IMR-90 (cell line): ENCODE measurements at regions not wholly inside any gene's neighbourhood (a gene's known extent, or its start where the extent isn't known, plus 50 kb on each side); places are given as distances from the start of the nearest gene placed in this dataset.

Experiments
- ATAC-seq: fragments of 200-7000 bp; cut with Tn5 transposase; 2 replicates; pipeline ENCODE4 v1.9.1; 2020; ENCODE audit warnings: low read depth, mild to moderate bottlenecking, moderate library complexity
- BruUV-seq: library from RNA; stranded (reverse); fragments of 400-500 nt; replicated peaks from 2 replicates; lab custom pipeline; 2021; lab: Mats Ljungman, UMichigan
- CTCF ChIA-PET: fragments of 300-600 bp; formaldehyde crosslinking; extraction: SDS; loops from one replicate; lab custom pipeline; 2021; ENCODE audit warnings: antibody characterized with exemption; lab: Yijun Ruan, JAX
- POLR2A ChIA-PET: fragments of 300-600 bp; sonication (Branson Sonifier 250); formaldehyde crosslinking; loops from one replicate; lab custom pipeline; 2022; ENCODE audit warnings: antibody characterized with exemption; ENCODE audit not compliant: unreplicated experiment; lab: Charles Lee
- DNase-seq: peaks from one replicate; pipeline ENCODE4 v3.0.0; 2013
- H2AFZ ChIP-seq: replicated peaks from 2 replicates; pipeline ENCODE3; 2013; ENCODE audit warnings: low read length, mild to moderate bottlenecking; ENCODE audit not compliant: poor library complexity
- H2AK5ac ChIP-seq: 2 replicates; pipeline ENCODE4 v1.6.1; 2013; ENCODE audit warnings: low read depth, low read length, inconsistent platforms
- H2AK9ac ChIP-seq: replicated peaks from 2 replicates; pipeline ENCODE3; 2013; ENCODE audit warnings: mild to moderate bottlenecking, low read depth, low read length, moderate library complexity; ENCODE audit not compliant: poor library complexity
- H2BK120ac ChIP-seq: 2 replicates; pipeline ENCODE4 v1.6.1; 2013; ENCODE audit warnings: low read depth, low read length, inconsistent platforms
- H2BK15ac ChIP-seq: 3 replicates; pipeline ENCODE4 v1.6.1; 2013; ENCODE audit warnings: low read depth, low read length, inconsistent platforms
- H2BK20ac ChIP-seq: 2 replicates; pipeline ENCODE4 v1.6.1; 2013; ENCODE audit warnings: low read depth, mild to moderate bottlenecking, inconsistent platforms, low read length, moderate library complexity
- H2BK5ac ChIP-seq: 2 replicates; pipeline ENCODE4 v1.6.1; 2013; ENCODE audit warnings: mild to moderate bottlenecking, low read depth, low read length, inconsistent platforms; ENCODE audit not compliant: poor library complexity, severe bottlenecking
- H3K14ac ChIP-seq: replicated peaks from 2 replicates; pipeline ENCODE4 v1.6.1; 2013; ENCODE audit warnings: low read depth, low read length, inconsistent platforms
- H3K18ac ChIP-seq: 2 replicates; pipeline ENCODE4 v1.6.1; 2013; ENCODE audit warnings: low read depth, low read length, control low read depth
- H3K23ac ChIP-seq: 2 replicates; pipeline ENCODE4 v1.6.1; 2013; ENCODE audit warnings: low read depth, low read length, inconsistent platforms
- H3K27ac ChIP-seq: 2 replicates; pipeline ENCODE4 v1.5.1; 2013; ENCODE audit warnings: mild to moderate bottlenecking, control low read depth, low read length; ENCODE audit not compliant: insufficient read depth
- H3K27me3 ChIP-seq: 2 replicates; pipeline ENCODE4 v1.6.1; 2013; ENCODE audit warnings: low read length; ENCODE audit not compliant: control insufficient read depth, insufficient read depth
- H3K36me3 ChIP-seq: 2 replicates; pipeline ENCODE4 v1.6.1; 2013; ENCODE audit warnings: low read length, mixed read lengths; ENCODE audit not compliant: control insufficient read depth, insufficient read depth
- H3K4ac ChIP-seq: 2 replicates; pipeline ENCODE4 v1.6.1; 2013; ENCODE audit warnings: low read depth, low read length, inconsistent platforms
- H3K4me1 ChIP-seq: 2 replicates; pipeline ENCODE4 v1.6.1; 2013; ENCODE audit warnings: low read length, mixed read lengths; ENCODE audit not compliant: control insufficient read depth, insufficient read depth
- H3K4me2 ChIP-seq: 2 replicates; pipeline ENCODE4 v1.6.1; 2013; ENCODE audit warnings: low read depth, mild to moderate bottlenecking, control low read depth, low read length, moderate library complexity
- H3K4me3 ChIP-seq: 2 replicates; pipeline ENCODE4 v1.5.1; 2013; ENCODE audit warnings: low read depth, mild to moderate bottlenecking, control low read depth, low read length, moderate library complexity; ENCODE audit not compliant: insufficient read depth
- H3K56ac ChIP-seq: 2 replicates; pipeline ENCODE4 v1.6.1; 2013; ENCODE audit warnings: low read length, inconsistent platforms; ENCODE audit not compliant: insufficient read depth; ENCODE audit errors: extremely low read depth
- H3K79me1 ChIP-seq, 2 experiments: 2 replicates each; pipeline ENCODE4 v1.6.1; 2013; ENCODE audit warnings: low read length in 2 of 2, inconsistent platforms in 1 of 2, low read depth in 1 of 2
- H3K9ac ChIP-seq: 2 replicates; pipeline ENCODE4 v1.6.1; 2013; ENCODE audit warnings: low read depth, low read length, control low read depth
- H3K9me1 ChIP-seq: 2 replicates; pipeline ENCODE4 v1.6.1; 2013; ENCODE audit warnings: low read length, inconsistent platforms; ENCODE audit not compliant: insufficient read depth
- H3K9me3 ChIP-seq: 2 replicates; pipeline ENCODE4 v1.6.1; 2013; ENCODE audit warnings: low read length; ENCODE audit not compliant: control insufficient read depth, insufficient read depth
- H4K20me1 ChIP-seq: 2 replicates; pipeline ENCODE4 v1.6.1; 2013; ENCODE audit warnings: low read length, inconsistent platforms; ENCODE audit not compliant: insufficient read depth
- H4K5ac ChIP-seq: 2 replicates; pipeline ENCODE4 v1.6.1; 2013; ENCODE audit warnings: mild to moderate bottlenecking, low read depth, low read length, control low read depth
- H4K8ac ChIP-seq, 2 experiments: 2 replicates each; pipeline ENCODE4 v1.6.1; 2013; ENCODE audit warnings: low read depth in 2 of 2, low read length in 2 of 2, control low read depth in 1 of 2, inconsistent platforms in 1 of 2
- H4K91ac ChIP-seq: 2 replicates; pipeline ENCODE4 v1.6.1; 2013; ENCODE audit warnings: low read depth, low read length, inconsistent platforms; ENCODE audit not compliant: insufficient read depth
- BHLHE40 ChIP-seq: fragments of 150-350 bp; IDR thresholded peaks from 2 replicates; pipeline ENCODE4 v1.6.1; 2016; ENCODE audit warnings: mild to moderate bottlenecking, low read depth, low read length
- CEBPB ChIP-seq: IDR thresholded peaks from 2 replicates; pipeline ENCODE4 v1.6.1; 2012; ENCODE audit warnings: low read depth, low read length, improper control_type of control experiment
- CHD1 ChIP-seq: IDR thresholded peaks from 2 replicates; pipeline ENCODE4 v1.6.1; 2012; ENCODE audit warnings: low read depth, low read length, improper control_type of control experiment
- FOS ChIP-seq: fragments of 150-350 bp; IDR thresholded peaks from 2 replicates; pipeline ENCODE4 v1.6.1; 2016; ENCODE audit warnings: low read depth, low read length
- MAFK ChIP-seq: IDR thresholded peaks from 2 replicates; pipeline ENCODE4 v1.6.1; 2012; ENCODE audit warnings: low read depth, low read length, improper control_type of control experiment
- MAZ ChIP-seq: IDR thresholded peaks from 2 replicates; pipeline ENCODE4 v1.6.1; 2012; ENCODE audit warnings: low read depth, mild to moderate bottlenecking, low read length, improper control_type of control experiment, moderate library complexity, borderline replicate concordance
- MXI1 ChIP-seq: IDR thresholded peaks from 2 replicates; pipeline ENCODE4 v1.6.1; 2012; ENCODE audit warnings: low read depth, mild to moderate bottlenecking, low read length, moderate library complexity, borderline replicate concordance
- NFE2L2 ChIP-seq: fragments of 150-350 bp; IDR thresholded peaks from 2 replicates; pipeline ENCODE4 v1.6.1; 2016; ENCODE audit warnings: low read depth, mild to moderate bottlenecking, low read length
- POLR2A ChIP-seq: IDR thresholded peaks from 2 replicates; pipeline ENCODE4 v1.6.1; 2012; ENCODE audit warnings: mild to moderate bottlenecking, low read depth, low read length
- RAD21 ChIP-seq: IDR thresholded peaks from 2 replicates; pipeline ENCODE4 v1.6.1; 2012; ENCODE audit warnings: low read length, improper control_type of control experiment
- RCOR1 ChIP-seq: IDR thresholded peaks from 2 replicates; pipeline ENCODE4 v1.6.1; 2012; ENCODE audit warnings: mild to moderate bottlenecking, low read length, improper control_type of control experiment; ENCODE audit not compliant: insufficient replicate concordance
- RFX5 ChIP-seq: IDR thresholded peaks from 2 replicates; pipeline ENCODE4 v1.8.0; 2012; ENCODE audit warnings: low read depth, mild to moderate bottlenecking, low read length, moderate library complexity
- SMC3 ChIP-seq: fragments of 150-350 bp; IDR thresholded peaks from 2 replicates; pipeline ENCODE4 v1.6.1; 2016; ENCODE audit warnings: low read depth, mild to moderate bottlenecking, antibody characterized with exemption, low read length, moderate library complexity
- WGBS, 2 experiments: methylation state at CpG; one replicate each; pipeline versions ENCODE4 v1.1.5 to v1.1.7; 2013; ENCODE audit warnings: missing lambda C conversion rate in 2 of 2; ENCODE audit not compliant: insufficient read length in 1 of 2; ENCODE audit errors: extremely low coverage in 2 of 2; 5-methylcytosine and 5-hydroxymethylcytosine counted together
- dilution Hi-C: fragments of 300-500 bp; cut with HindIII; formaldehyde crosslinking; loops from one replicate; pipeline ENCODE4 v1.14.3; 2018; ENCODE audit warnings: low sequenced_read_pairs; ENCODE audit not compliant: unreplicated experiment
- in situ Hi-C: fragments of 300-500 bp; cut with MboI; formaldehyde crosslinking; loops from 3 replicates; pipeline ENCODE4 v1.14.3; 2019; ENCODE audit warnings: low sequenced_read_pairs, inconsistent platforms, mixed read lengths
- intact Hi-C: fragments of 100-400 bp; cut with micrococcal nuclease; formaldehyde crosslinking; loops from 2 replicates; pipeline ENCODE4 v1.10.0; 2022
- TF ChIP-seq, protein P1 (sequence below): fragments of 150-350 bp; IDR thresholded peaks from 2 replicates; pipeline ENCODE4 v1.6.1; 2017; ENCODE audit warnings: mild to moderate bottlenecking, antibody characterized with exemption, low read length, low read depth
- TF ChIP-seq, protein P2 (sequence below): conservative IDR thresholded peaks from 2 replicates; pipeline ENCODE4 v1.5.1; 2012; ENCODE audit warnings: mild to moderate bottlenecking, low read depth, low read length, improper control_type of control experiment
- TF ChIP-seq, protein P3 (sequence below): fragments of 150-350 bp; IDR thresholded peaks from 2 replicates; pipeline ENCODE4 v1.6.1; 2016; ENCODE audit warnings: low read depth, mild to moderate bottlenecking, low read length, moderate library complexity, borderline replicate concordance

GRCh38 chr12:111248236-111249017 lies 120.5 kb downstream of the PHETA1 start:
- Histone ChIP-seq H4K91ac (no peak overlapping the region), H3K4me1 (no peaks in the 10 kb centered on the region), H3K14ac (no peak overlapping the region), H4K20me1 (no peaks in the 10 kb centered on the region; the same call in 1 of the 2 replicates), H2BK120ac (no peak overlapping the region), H3K27ac (no peak overlapping the region), H3K27me3 (peaks cover 5% of the 10 kb centered on the region), H3K79me1 (no peaks in the 10 kb centered on the region), H3K56ac (no peak overlapping the region), H2BK15ac (no peak overlapping the region), H2AFZ (peak overlapping the region; percentile 47), H2BK5ac (no peak overlapping the region), H3K4ac (no peak overlapping the region), H3K4me3 (no peak overlapping the region), H2AK9ac (no peak overlapping the region), H4K5ac (no peak overlapping the region), H3K9ac (no peak overlapping the region), H3K9me1 (no peaks in the 10 kb centered on the region), H3K9me3 (no peaks in the 10 kb centered on the region), H2AK5ac (no peak overlapping the region), H3K36me3 (no peaks in the 10 kb centered on the region), H4K8ac (no peak overlapping the region), H3K4me2 (no peak overlapping the region), H2BK20ac (no peak overlapping the region), H3K23ac (no peak overlapping the region), H3K18ac (no peak overlapping the region)
- CTCF ChIA-PET = no interaction called here
- POLR2A ChIA-PET = no interaction called here
- dilution Hi-C loops = no loop called here
- TF ChIP-seq MAZ (no peak), RCOR1 (no peak), POLR2A (no peak), RFX5 (no peak), CEBPB (no peak), MXI1 (no peak), SMC3 (no peak), MAFK (no peak), BHLHE40 (no peak), RAD21 (no peak), NFE2L2 (no peak), CHD1 (no peak), FOS (no peak)
- TF ChIP-seq, protein P1, sequence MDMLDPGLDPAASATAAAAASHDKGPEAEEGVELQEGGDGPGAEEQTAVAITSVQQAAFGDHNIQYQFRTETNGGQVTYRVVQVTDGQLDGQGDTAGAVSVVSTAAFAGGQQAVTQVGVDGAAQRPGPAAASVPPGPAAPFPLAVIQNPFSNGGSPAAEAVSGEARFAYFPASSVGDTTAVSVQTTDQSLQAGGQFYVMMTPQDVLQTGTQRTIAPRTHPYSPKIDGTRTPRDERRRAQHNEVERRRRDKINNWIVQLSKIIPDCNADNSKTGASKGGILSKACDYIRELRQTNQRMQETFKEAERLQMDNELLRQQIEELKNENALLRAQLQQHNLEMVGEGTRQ = no peak
- TF ChIP-seq, protein P2, sequence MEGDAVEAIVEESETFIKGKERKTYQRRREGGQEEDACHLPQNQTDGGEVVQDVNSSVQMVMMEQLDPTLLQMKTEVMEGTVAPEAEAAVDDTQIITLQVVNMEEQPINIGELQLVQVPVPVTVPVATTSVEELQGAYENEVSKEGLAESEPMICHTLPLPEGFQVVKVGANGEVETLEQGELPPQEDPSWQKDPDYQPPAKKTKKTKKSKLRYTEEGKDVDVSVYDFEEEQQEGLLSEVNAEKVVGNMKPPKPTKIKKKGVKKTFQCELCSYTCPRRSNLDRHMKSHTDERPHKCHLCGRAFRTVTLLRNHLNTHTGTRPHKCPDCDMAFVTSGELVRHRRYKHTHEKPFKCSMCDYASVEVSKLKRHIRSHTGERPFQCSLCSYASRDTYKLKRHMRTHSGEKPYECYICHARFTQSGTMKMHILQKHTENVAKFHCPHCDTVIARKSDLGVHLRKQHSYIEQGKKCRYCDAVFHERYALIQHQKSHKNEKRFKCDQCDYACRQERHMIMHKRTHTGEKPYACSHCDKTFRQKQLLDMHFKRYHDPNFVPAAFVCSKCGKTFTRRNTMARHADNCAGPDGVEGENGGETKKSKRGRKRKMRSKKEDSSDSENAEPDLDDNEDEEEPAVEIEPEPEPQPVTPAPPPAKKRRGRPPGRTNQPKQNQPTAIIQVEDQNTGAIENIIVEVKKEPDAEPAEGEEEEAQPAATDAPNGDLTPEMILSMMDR = no peak
- TF ChIP-seq, protein P3, sequence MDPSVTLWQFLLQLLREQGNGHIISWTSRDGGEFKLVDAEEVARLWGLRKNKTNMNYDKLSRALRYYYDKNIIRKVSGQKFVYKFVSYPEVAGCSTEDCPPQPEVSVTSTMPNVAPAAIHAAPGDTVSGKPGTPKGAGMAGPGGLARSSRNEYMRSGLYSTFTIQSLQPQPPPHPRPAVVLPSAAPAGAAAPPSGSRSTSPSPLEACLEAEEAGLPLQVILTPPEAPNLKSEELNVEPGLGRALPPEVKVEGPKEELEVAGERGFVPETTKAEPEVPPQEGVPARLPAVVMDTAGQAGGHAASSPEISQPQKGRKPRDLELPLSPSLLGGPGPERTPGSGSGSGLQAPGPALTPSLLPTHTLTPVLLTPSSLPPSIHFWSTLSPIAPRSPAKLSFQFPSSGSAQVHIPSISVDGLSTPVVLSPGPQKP = no peak
- in situ Hi-C loops = no loop called here
- ATAC-seq (no peak), DNase-seq (no peak)
- intact Hi-C loops = no loop called here
- 35% methylated on average over 2 of the region's 13 CpGs; no CpG with 5 or more reads in 1 of the 2 experiments for WGBS, 2 experiments
- no TSS peak for BruUV-seq
